SK-N-SH (cell line): ENCODE measurements at regions not wholly inside any gene's neighbourhood (a gene's known extent, or its start where the extent isn't known, plus 50 kb on each side); places are given as distances from the start of the nearest gene placed in this dataset.

Source experiments
- CTCF ChIA-PET: fragments of 300-600, 350-600 bp; formaldehyde crosslinking; extraction: SDS; loops from one replicate; lab custom pipeline; 2021; lab: Yijun Ruan, JAX
- POLR2A ChIA-PET: fragments of 350-600 bp; sonication (Branson Sonifier 250); formaldehyde crosslinking; extraction: SDS; loops from one replicate; lab custom pipeline; 2020; ENCODE audit warnings: antibody characterized with exemption, inconsistent platforms; lab: Yijun Ruan, JAX
- DNase-seq: peaks from one replicate; pipeline ENCODE4 v3.0.0; 2012
- H2AFZ ChIP-seq: fragments of 200-600 bp; sonication (generic); 2 replicates; pipeline ENCODE4 v1.8.1; 2016; ENCODE audit warnings: antibody characterized with exemption, mild to moderate bottlenecking, low read depth
- H3F3A ChIP-seq: fragments of 200-600 bp; sonication (generic); replicated peaks from 2 replicates; pipeline ENCODE3; 2016; ENCODE audit warnings: antibody characterized with exemption, mild to moderate bottlenecking; ENCODE audit not compliant: insufficient read depth
- H3K27ac ChIP-seq, 2 experiments: fragments of 200-500 bp in 1 of 2; fragments of 200-600 bp in 1 of 2; sonication (Bioruptor generic) in 1 of 2; sonication (generic), shearing (Covaris generic) in 1 of 2; 2 replicates each; pipeline versions ENCODE4 v1.5.1 to v1.6.1; 2014 to 2016; ENCODE audit warnings: low read depth in 2 of 2, inconsistent platforms in 1 of 2, low read length in 1 of 2, mild to moderate bottlenecking in 1 of 2, mixed read lengths in 1 of 2
- H3K27me3 ChIP-seq: fragments of 200-600 bp; sonication (generic), shearing (Covaris generic); 2 replicates; pipeline ENCODE4 v1.6.1; 2016; ENCODE audit warnings: mixed run types; ENCODE audit not compliant: insufficient read depth
- H3K36me3 ChIP-seq, 2 experiments: fragments of 200-500 bp in 1 of 2; fragments of 200-600 bp in 1 of 2; sonication (Bioruptor generic) in 1 of 2; sonication (generic) in 1 of 2; replicated peaks in 1 of 2; 2 replicates each; pipeline versions ENCODE3 to v1.5.1; 2014 to 2016; ENCODE audit warnings: low read length in 1 of 2, mild to moderate bottlenecking in 1 of 2; ENCODE audit not compliant: insufficient read depth in 2 of 2, control insufficient read depth in 1 of 2
- H3K4me1 ChIP-seq, 2 experiments: fragments of 200-500 bp in 1 of 2; fragments of 200-600 bp in 1 of 2; sonication (Bioruptor generic) in 1 of 2; sonication (generic), shearing (Covaris generic) in 1 of 2; 2 replicates each; pipeline versions ENCODE4 v1.5.1 to v1.6.1; 2014 to 2016; ENCODE audit warnings: low read depth in 1 of 2, low read length in 1 of 2, mixed run types in 1 of 2; ENCODE audit not compliant: insufficient read depth in 2 of 2, control insufficient read depth in 1 of 2
- H3K4me2 ChIP-seq: fragments of 200-600 bp; sonication (generic), shearing (Covaris generic); 2 replicates; pipeline ENCODE4 v1.6.1; 2017; ENCODE audit warnings: mixed run types
- H3K4me3 ChIP-seq, 2 experiments: fragments of 200-500 bp in 1 of 2; fragments of 200-600 bp in 1 of 2; sonication (Bioruptor generic) in 1 of 2; sonication (generic), shearing (Covaris generic) in 1 of 2; 2 replicates each; pipeline versions ENCODE4 v1.5.1 to v1.8.1; 2014 to 2016; ENCODE audit warnings: low read depth in 2 of 2, inconsistent platforms in 1 of 2, low read length in 1 of 2, mild to moderate bottlenecking in 1 of 2, mixed read lengths in 1 of 2, moderate library complexity in 1 of 2
- H3K79me2 ChIP-seq: fragments of 200-600 bp; sonication (generic); 2 replicates; pipeline ENCODE4 v1.8.1; 2017; ENCODE audit warnings: mild to moderate bottlenecking; ENCODE audit not compliant: insufficient read depth
- H3K9ac ChIP-seq: fragments of 200-600 bp; sonication (generic); 2 replicates; pipeline ENCODE4 v1.6.1; 2017; ENCODE audit warnings: mixed run types
- H3K9me2 ChIP-seq: fragments of 200-600 bp; sonication (generic); 2 replicates; pipeline ENCODE4 v1.6.1; 2017; ENCODE audit warnings: mixed run types
- H3K9me3 ChIP-seq: fragments of 200-600 bp; sonication (generic); 2 replicates; pipeline ENCODE4 v1.6.1; 2017; ENCODE audit warnings: mixed run types, mild to moderate bottlenecking, moderate library complexity
- H4K20me1 ChIP-seq: fragments of 200-600 bp; sonication (generic); 2 replicates; pipeline ENCODE4 v1.6.1; 2017; ENCODE audit warnings: mild to moderate bottlenecking, mixed run types; ENCODE audit not compliant: insufficient read depth
- EP300 ChIP-seq, 2 experiments: IDR thresholded peaks; 2 replicates each; pipeline versions ENCODE4 v1.4.0 to v1.6.1; 2012; ENCODE audit warnings: borderline replicate concordance in 1 of 2, low read depth in 1 of 2, low read length in 1 of 2
- FOSL2 ChIP-seq: IDR thresholded peaks from 2 replicates; pipeline ENCODE4 v1.4.0; 2012; ENCODE audit warnings: low read depth, mild to moderate bottlenecking, moderate library complexity, borderline replicate concordance
- FOXJ3 ChIP-seq: sonication (generic); formaldehyde crosslinking; IDR thresholded peaks from 2 replicates; pipeline ENCODE4 v1.5.1; 2020; ENCODE audit warnings: mild to moderate bottlenecking, missing genetic modification reagents
- FOXM1 ChIP-seq: IDR thresholded peaks from 2 replicates; pipeline ENCODE4 v1.4.0; 2012; ENCODE audit warnings: low read depth, mild to moderate bottlenecking
- GABPA ChIP-seq: IDR thresholded peaks from 2 replicates; pipeline ENCODE4 v1.4.0; 2012; ENCODE audit warnings: low read depth, mild to moderate bottlenecking
- JUND ChIP-seq: IDR thresholded peaks from 2 replicates; pipeline ENCODE4 v1.4.0; 2012
- MAX ChIP-seq: IDR thresholded peaks from 2 replicates; pipeline ENCODE4 v1.4.0; 2012; ENCODE audit warnings: low read depth
- MEF2A ChIP-seq: IDR thresholded peaks from 2 replicates; pipeline ENCODE4 v1.4.0; 2012; ENCODE audit warnings: low read depth, borderline replicate concordance
- NFIC ChIP-seq: IDR thresholded peaks from 2 replicates; pipeline ENCODE4 v1.4.0; 2012; ENCODE audit warnings: borderline replicate concordance
- RAD21 ChIP-seq: IDR thresholded peaks from 2 replicates; pipeline ENCODE4 v1.6.1; 2012; ENCODE audit warnings: mild to moderate bottlenecking, low read length
- RCOR1 ChIP-seq: fragments of 150-350 bp; IDR thresholded peaks from 2 replicates; pipeline ENCODE4 v1.6.1; 2017; ENCODE audit warnings: antibody characterized with exemption, low read length
- RXRA ChIP-seq: IDR thresholded peaks from 2 replicates; pipeline ENCODE4 v1.4.0; 2012; ENCODE audit warnings: low read depth, mild to moderate bottlenecking, borderline replicate concordance
- SMC3 ChIP-seq: IDR thresholded peaks from 2 replicates; pipeline ENCODE4 v1.6.1; 2012; ENCODE audit warnings: low read depth, low read length, improper control_type of control experiment
- TAF1 ChIP-seq: IDR thresholded peaks from 2 replicates; pipeline ENCODE4 v1.6.1; 2012; ENCODE audit warnings: low read depth, mild to moderate bottlenecking, low read length, moderate library complexity, borderline replicate concordance
- TCF12 ChIP-seq: IDR thresholded peaks from 2 replicates; pipeline ENCODE4 v1.4.0; 2012
- TEAD4 ChIP-seq: IDR thresholded peaks from 2 replicates; pipeline ENCODE4 v1.4.0; 2012; ENCODE audit warnings: mild to moderate bottlenecking, borderline replicate concordance; ENCODE audit not compliant: insufficient read depth
- USF1 ChIP-seq: IDR thresholded peaks from 2 replicates; pipeline ENCODE4 v1.4.0; 2012; ENCODE audit warnings: low read depth, borderline replicate concordance
- USF2 ChIP-seq: fragments of 150-350 bp; IDR thresholded peaks from 2 replicates; pipeline ENCODE4 v1.6.1; 2017; ENCODE audit warnings: antibody characterized with exemption, low read length, low read depth, borderline replicate concordance
- WGBS: methylation state at CpG from one replicate; pipeline ENCODE4 v1.1.6; 2017; ENCODE audit warnings: low lambda C conversion rate; 5-methylcytosine and 5-hydroxymethylcytosine counted together
- TF ChIP-seq, protein P1 (sequence below): fragments of 200-600 bp; sonication (generic); IDR thresholded peaks from 2 replicates; pipeline ENCODE4 v1.6.1; 2017; ENCODE audit warnings: antibody characterized with exemption, mild to moderate bottlenecking, moderate library complexity
- TF ChIP-seq, protein P2 (sequence below): fragments of 150-350 bp; IDR thresholded peaks from 2 replicates; pipeline ENCODE4 v1.6.1; 2016; ENCODE audit warnings: mild to moderate bottlenecking, low read depth, low read length
- TF ChIP-seq, protein P3 (sequence below): IDR thresholded peaks from 2 replicates; pipeline ENCODE4; 2012
- TF ChIP-seq, protein P4 (sequence below): IDR thresholded peaks from 2 replicates; pipeline ENCODE4 v1.6.1; 2012; ENCODE audit warnings: mild to moderate bottlenecking, low read depth, low read length, moderate library complexity

- Histone ChIP-seq H3K9ac (peak overlapping the region; percentile 77), H3K4me3 (peak overlapping the region in 1 of 2 experiments; percentile 36; a peak in 1 of 4 replicates), H3F3A (peaks cover 50% of the 10 kb centered on the region), H3K27ac (peak overlapping the region; percentile 72 to 99), H3K4me2 (peak overlapping the region; percentile 72), H3K9me3 (no peaks in the 10 kb centered on the region), H3K36me3 (no peaks in the 10 kb centered on the region), H3K4me1 (peaks cover 29 to 33% of the 10 kb centered on the region in 2 experiments; a peak in 3 of 4 replicates), H3K9me2 (no peaks in the 10 kb centered on the region), H3K79me2 (no peaks in the 10 kb centered on the region), H3K27me3 (no peaks in the 10 kb centered on the region), H2AFZ (no peak overlapping the region), H4K20me1 (no peaks in the 10 kb centered on the region)
- DNase-seq: no peak
- POLR2A ChIA-PET: no interaction called here
- WGBS: 24% methylated on average over 12 of the region's 16 CpGs
- CTCF ChIA-PET: interaction anchor here (1.2 to 1.4 kb wide), 2 partner anchors 17 to 79 kb away, joined by 4 to 6 read pairs; partner anchors contain the start of gene ZNF469
- TF ChIP-seq JUND: no peak; the same call in 1 of the 2 replicates
- TF ChIP-seq, protein P1, sequence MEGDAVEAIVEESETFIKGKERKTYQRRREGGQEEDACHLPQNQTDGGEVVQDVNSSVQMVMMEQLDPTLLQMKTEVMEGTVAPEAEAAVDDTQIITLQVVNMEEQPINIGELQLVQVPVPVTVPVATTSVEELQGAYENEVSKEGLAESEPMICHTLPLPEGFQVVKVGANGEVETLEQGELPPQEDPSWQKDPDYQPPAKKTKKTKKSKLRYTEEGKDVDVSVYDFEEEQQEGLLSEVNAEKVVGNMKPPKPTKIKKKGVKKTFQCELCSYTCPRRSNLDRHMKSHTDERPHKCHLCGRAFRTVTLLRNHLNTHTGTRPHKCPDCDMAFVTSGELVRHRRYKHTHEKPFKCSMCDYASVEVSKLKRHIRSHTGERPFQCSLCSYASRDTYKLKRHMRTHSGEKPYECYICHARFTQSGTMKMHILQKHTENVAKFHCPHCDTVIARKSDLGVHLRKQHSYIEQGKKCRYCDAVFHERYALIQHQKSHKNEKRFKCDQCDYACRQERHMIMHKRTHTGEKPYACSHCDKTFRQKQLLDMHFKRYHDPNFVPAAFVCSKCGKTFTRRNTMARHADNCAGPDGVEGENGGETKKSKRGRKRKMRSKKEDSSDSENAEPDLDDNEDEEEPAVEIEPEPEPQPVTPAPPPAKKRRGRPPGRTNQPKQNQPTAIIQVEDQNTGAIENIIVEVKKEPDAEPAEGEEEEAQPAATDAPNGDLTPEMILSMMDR: no peak
- peak; percentile 48; the same call in 1 of the 2 replicates for TF ChIP-seq FOSL2
- TF ChIP-seq FOXJ3 (CRISPR knock-in tag): no peak
- TF ChIP-seq, protein P2, sequence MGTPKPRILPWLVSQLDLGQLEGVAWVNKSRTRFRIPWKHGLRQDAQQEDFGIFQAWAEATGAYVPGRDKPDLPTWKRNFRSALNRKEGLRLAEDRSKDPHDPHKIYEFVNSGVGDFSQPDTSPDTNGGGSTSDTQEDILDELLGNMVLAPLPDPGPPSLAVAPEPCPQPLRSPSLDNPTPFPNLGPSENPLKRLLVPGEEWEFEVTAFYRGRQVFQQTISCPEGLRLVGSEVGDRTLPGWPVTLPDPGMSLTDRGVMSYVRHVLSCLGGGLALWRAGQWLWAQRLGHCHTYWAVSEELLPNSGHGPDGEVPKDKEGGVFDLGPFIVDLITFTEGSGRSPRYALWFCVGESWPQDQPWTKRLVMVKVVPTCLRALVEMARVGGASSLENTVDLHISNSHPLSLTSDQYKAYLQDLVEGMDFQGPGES: no peak
- TF ChIP-seq, protein P3, sequence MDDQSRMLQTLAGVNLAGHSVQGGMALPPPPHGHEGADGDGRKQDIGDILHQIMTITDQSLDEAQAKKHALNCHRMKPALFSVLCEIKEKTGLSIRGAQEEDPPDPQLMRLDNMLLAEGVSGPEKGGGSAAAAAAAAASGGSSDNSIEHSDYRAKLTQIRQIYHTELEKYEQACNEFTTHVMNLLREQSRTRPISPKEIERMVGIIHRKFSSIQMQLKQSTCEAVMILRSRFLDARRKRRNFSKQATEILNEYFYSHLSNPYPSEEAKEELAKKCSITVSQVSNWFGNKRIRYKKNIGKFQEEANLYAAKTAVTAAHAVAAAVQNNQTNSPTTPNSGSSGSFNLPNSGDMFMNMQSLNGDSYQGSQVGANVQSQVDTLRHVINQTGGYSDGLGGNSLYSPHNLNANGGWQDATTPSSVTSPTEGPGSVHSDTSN: peak; percentile 48
- TF ChIP-seq, protein P4, sequence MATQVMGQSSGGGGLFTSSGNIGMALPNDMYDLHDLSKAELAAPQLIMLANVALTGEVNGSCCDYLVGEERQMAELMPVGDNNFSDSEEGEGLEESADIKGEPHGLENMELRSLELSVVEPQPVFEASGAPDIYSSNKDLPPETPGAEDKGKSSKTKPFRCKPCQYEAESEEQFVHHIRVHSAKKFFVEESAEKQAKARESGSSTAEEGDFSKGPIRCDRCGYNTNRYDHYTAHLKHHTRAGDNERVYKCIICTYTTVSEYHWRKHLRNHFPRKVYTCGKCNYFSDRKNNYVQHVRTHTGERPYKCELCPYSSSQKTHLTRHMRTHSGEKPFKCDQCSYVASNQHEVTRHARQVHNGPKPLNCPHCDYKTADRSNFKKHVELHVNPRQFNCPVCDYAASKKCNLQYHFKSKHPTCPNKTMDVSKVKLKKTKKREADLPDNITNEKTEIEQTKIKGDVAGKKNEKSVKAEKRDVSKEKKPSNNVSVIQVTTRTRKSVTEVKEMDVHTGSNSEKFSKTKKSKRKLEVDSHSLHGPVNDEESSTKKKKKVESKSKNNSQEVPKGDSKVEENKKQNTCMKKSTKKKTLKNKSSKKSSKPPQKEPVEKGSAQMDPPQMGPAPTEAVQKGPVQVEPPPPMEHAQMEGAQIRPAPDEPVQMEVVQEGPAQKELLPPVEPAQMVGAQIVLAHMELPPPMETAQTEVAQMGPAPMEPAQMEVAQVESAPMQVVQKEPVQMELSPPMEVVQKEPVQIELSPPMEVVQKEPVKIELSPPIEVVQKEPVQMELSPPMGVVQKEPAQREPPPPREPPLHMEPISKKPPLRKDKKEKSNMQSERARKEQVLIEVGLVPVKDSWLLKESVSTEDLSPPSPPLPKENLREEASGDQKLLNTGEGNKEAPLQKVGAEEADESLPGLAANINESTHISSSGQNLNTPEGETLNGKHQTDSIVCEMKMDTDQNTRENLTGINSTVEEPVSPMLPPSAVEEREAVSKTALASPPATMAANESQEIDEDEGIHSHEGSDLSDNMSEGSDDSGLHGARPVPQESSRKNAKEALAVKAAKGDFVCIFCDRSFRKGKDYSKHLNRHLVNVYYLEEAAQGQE: no peak
- no peak for TF ChIP-seq FOXM1
- peak; percentile 75 for TF ChIP-seq MAX
- TF ChIP-seq USF1: no peak
- no peak for TF ChIP-seq RXRA
- peak; percentile 1; the same call in 1 of the 2 replicates for TF ChIP-seq SMC3
- peak; percentile 83 for TF ChIP-seq TCF12
- no peak for TF ChIP-seq GABPA
- no peak for TF ChIP-seq MEF2A
- no peak; the same call in 1 of the 2 replicates for TF ChIP-seq RAD21
- TF ChIP-seq RCOR1: no peak
- TF ChIP-seq NFIC: peak; percentile 28; the same call in 1 of the 2 replicates
- TF ChIP-seq USF2: no peak
- peak; percentile 67; the same call in 1 of the 2 replicates for TF ChIP-seq TEAD4
- TF ChIP-seq TAF1: 0 out of 2 replicates have a peak, but pooled peaks have one; percentile 30
- peak in 1 of 2 experiments; percentile 48; a peak in 1 of 4 replicates for TF ChIP-seq EP300 (IDR thresholded peaks at IDR 0.05; ENCODE audit: borderline replicate concordance in 1 of 2, low read depth in 1 of 2, low read length in 1 of 2)
These were observed 78.6 kb upstream of the ZNF469 start for GRCh38 chr16:88303890-88304819.
